GM23338 (cell line): ENCODE measurements at regions not wholly inside any gene's neighbourhood (a gene's known extent, or its start where the extent isn't known, plus 50 kb on each side); places are given as distances from the start of the nearest gene placed in this dataset.

Experiments used
- CREB1 ChIP-seq: fragments of 250-450 bp; sonication (Bioruptor Pico); IDR thresholded peaks from 2 replicates; pipeline ENCODE4 v1.5.0; 2020; ENCODE audit warnings: low read depth, mild to moderate bottlenecking, moderate library complexity
- CTCF ChIP-seq, 2 experiments: fragments of 200-600 bp in 1 of 2; sonication (generic) in 1 of 2; conservative IDR thresholded peaks; 2 replicates each; pipeline versions ENCODE4 v1.5.1 to v1.6.1; 2016 to 2017; ENCODE audit warnings: antibody characterized with exemption in 2 of 2, low read depth in 2 of 2, mild to moderate bottlenecking in 2 of 2, moderate library complexity in 1 of 2
- ETS1 ChIP-seq: IDR thresholded peaks from 2 replicates; pipeline ENCODE4 v1.6.1; 2016; ENCODE audit warnings: antibody characterized with exemption
- EZH2 ChIP-seq: fragments of 200-600 bp; sonication (generic); IDR thresholded peaks from one replicate; pipeline ENCODE4 v1.8.0; 2017; ENCODE audit warnings: antibody characterized with exemption, mild to moderate bottlenecking, low read depth; ENCODE audit not compliant: unreplicated experiment
- EZH2phosphoT487 ChIP-seq: fragments of 200-600 bp; sonication (generic); IDR thresholded peaks from one replicate; pipeline ENCODE4 v1.8.1; 2018; ENCODE audit warnings: antibody characterized with exemption; ENCODE audit not compliant: unreplicated experiment
- JUNB ChIP-seq: IDR thresholded peaks from one replicate; pipeline ENCODE4 v1.6.1; 2016; ENCODE audit warnings: antibody characterized with exemption; ENCODE audit not compliant: unreplicated experiment
- NANOG ChIP-seq: IDR thresholded peaks from 2 replicates; pipeline ENCODE4 v1.6.1; 2016; ENCODE audit warnings: antibody characterized with exemption, borderline replicate concordance
- POLR2AphosphoS5 ChIP-seq: IDR thresholded peaks from 2 replicates; pipeline ENCODE4 v1.6.1; 2016; ENCODE audit warnings: antibody characterized with exemption, low read depth
- REST ChIP-seq: IDR thresholded peaks from one replicate; pipeline ENCODE4 v1.6.1; 2018; ENCODE audit warnings: antibody characterized with exemption; ENCODE audit not compliant: unreplicated experiment
- STAT1 ChIP-seq: IDR thresholded peaks from one replicate; pipeline ENCODE4 v1.6.1; 2016; ENCODE audit warnings: antibody characterized with exemption; ENCODE audit not compliant: unreplicated experiment
- ZNF114 ChIP-seq: fragments of 250-450 bp; sonication (Bioruptor Pico); IDR thresholded peaks from 2 replicates; pipeline ENCODE4 v1.5.0; 2020; ENCODE audit warnings: mild to moderate bottlenecking, moderate library complexity
- ZNF331 ChIP-seq: fragments of 250-450 bp; sonication (Bioruptor Pico); IDR thresholded peaks from 2 replicates; pipeline ENCODE4 v1.5.0; 2020; ENCODE audit warnings: low read depth, mild to moderate bottlenecking, moderate library complexity
- ZNF462 ChIP-seq: fragments of 250-450 bp; sonication (Bioruptor Pico); IDR thresholded peaks from 2 replicates; pipeline ENCODE4 v1.5.0; 2020; ENCODE audit warnings: mild to moderate bottlenecking, moderate library complexity

- TF ChIP-seq CTCF (conservative IDR thresholded peaks at IDR 0.05; ENCODE audit: low read depth in 2 of 2) (no peak), POLR2AphosphoS5 (no peak), REST (no peak), EZH2 (no peak), ZNF462 (CRISPR knock-in tag) (no peak), JUNB (no peak), EZH2phosphoT487 (no peak), CREB1 (CRISPR knock-in tag) (no peak), ZNF114 (CRISPR knock-in tag) (no peak), NANOG (no peak), STAT1 (no peak), ETS1 (no peak), ZNF331 (no peak)
Observed at GRCh38 chr5:44969825-44970224, 161.1 kb downstream of the MRPS30 start.
